ENCODE measurements at regions not wholly inside any gene's neighbourhood (a gene's known extent, or its start where the extent isn't known, plus 50 kb on each side); places are given as distances from the start of the nearest gene placed in this dataset.

- TF ChIP-seq CTCF (conservative IDR thresholded peaks at IDR 0.05 in 1 of 2, IDR thresholded peaks at IDR 0.05 in 1 of 2; ENCODE audit: low read depth in 1 of 2, low read length in 2 of 2) (no peak), EZH2 (IDR thresholded peaks at IDR 0.05; ENCODE audit: low read length, missing control alignments) (no peak)
These were observed 1997.4 kb downstream of the C4orf33 start for GRCh38 chr4:131093303-131093702.

Measured in fibroblast of lung (primary cell).